GM18519 (cell line): ENCODE measurements at regions not wholly inside any gene's neighbourhood (a gene's known extent, or its start where the extent isn't known, plus 50 kb on each side); places are given as distances from the start of the nearest gene placed in this dataset.

Experiments
- ATAC-seq: cut with Tn5 transposase; IDR thresholded peaks from one replicate; pipeline ENCODE4 v1.9.1; 2021; ENCODE audit warnings: mild to moderate bottlenecking, moderate library complexity; ENCODE audit not compliant: unreplicated experiment, low FRiP score

DNA sequence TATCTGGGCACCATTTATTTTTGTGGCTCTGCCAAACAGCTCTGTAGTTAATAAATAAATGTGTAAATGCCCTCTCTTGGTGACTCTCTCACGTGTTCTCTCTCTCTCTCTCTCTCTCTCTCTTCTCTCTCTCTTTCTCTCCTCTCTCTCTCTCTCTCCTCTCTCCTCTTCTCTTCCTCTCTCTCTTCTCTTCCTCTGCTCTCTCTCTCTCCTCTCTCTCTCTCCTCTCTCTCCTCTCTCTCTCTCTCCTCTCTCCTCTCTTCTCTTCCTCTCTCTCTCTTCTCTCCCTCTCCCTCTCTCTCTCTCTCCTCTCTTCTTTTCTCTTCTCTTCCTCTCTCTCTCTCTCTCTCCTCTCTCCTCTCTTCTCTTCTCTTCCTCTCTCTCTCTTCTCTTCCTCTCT lies 145.8 kb upstream of the TMEM72 start:
- ATAC-seq = no peak

- no peak for ATAC-seq
These were observed 144.5 kb upstream of the TMEM72 start for GRCh38 chr10:44766631-44767030.

- no peak for ATAC-seq
These were observed 141.7 kb upstream of the TMEM72 start for GRCh38 chr10:44769450-44769849.

GRCh38 chr10:44771233-44771995 lies 139.7 kb upstream of the TMEM72 start:
- ATAC-seq = no peak

GRCh38 chr10:44773565-44773964 lies 137.6 kb upstream of the TMEM72 start:
- ATAC-seq = no peak

- no peak for ATAC-seq
These were observed 136.3 kb upstream of the TMEM72 start for GRCh38 chr10:44774676-44775401.

- no peak for ATAC-seq
These were observed 135.8 kb upstream of the TMEM72 start for GRCh38 chr10:44775402-44775741.

DNA sequence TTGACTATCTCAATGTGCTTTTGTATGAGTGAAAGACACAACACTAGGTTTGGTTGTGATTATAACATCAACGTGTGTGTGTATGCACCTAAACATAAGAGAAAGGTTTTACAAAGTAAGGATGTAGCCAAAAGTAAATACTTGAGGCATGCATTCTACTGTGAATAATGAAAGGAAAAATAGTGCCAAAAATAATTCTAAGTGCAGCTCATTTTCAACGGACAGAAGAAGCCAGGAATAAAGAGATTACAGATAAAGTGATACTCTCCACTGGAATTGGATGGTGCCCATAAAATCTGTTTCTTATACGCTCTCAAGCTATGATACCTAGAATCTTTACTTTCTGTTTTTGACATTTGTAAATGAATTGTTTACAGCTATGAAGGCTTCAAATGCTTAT lies 135.0 kb upstream of the TMEM72 start:
- ATAC-seq = no peak

GRCh38 chr10:44779511-44779910 lies 131.6 kb upstream of the TMEM72 start:
- ATAC-seq = no peak

- no peak for ATAC-seq
These were observed 130.7 kb upstream of the TMEM72 start for GRCh38 chr10:44780426-44780825.

- ATAC-seq = no peak
These were observed 130.0 kb upstream of the TMEM72 start for GRCh38 chr10:44781131-44781530.

- no peak for ATAC-seq
These were observed 124.8 kb upstream of the TMEM72 start for GRCh38 chr10:44786286-44786850.

- no peak for ATAC-seq
These were observed 123.6 kb upstream of the TMEM72 start for GRCh38 chr10:44787480-44788075.

DNA sequence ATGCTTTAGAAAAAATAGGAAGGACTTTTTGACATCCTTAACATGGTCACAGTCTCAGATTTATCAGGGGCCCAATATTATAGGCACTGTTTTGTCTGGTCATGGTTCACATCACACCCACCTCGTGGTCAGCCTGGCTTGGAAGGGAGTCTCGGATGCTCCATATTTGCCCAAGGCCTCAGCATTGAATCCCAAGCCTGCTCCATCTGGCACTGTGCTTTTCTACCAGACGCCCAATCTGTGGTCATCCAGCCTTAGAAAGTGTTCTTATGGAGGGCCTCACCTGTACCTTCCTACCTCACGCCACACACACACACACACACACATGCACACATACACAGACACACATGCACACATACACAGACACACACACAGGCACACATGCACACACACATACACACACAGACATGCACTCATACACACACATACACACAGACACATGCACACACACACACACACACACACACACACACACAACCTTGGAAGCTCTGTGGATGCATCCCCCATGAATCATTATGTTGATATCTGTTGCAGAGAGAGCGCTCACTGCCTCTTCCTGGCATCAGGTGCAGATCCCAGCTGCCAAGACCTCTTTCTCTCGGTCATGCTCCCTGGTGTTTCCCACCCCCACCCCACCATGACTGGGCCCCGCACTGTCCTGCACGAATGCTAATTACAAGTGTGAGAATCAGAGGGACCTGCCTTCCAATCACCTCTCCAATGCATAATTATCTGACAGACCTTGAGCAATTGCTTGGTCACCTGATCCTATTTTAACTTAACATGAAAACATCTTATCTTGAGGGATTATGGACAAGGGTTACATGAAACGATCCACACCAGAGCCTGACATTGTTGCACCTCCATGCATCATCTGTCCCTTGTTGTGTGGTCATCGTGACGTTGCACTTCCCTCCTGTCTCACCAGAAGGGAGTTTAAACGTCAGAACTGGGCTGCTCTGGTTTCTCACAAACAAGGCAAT lies 122.7 kb upstream of the TMEM72 start:
- ATAC-seq = no peak

GRCh38 chr10:44792119-44792775 lies 118.9 kb upstream of the TMEM72 start:
- no peak for ATAC-seq

DNA sequence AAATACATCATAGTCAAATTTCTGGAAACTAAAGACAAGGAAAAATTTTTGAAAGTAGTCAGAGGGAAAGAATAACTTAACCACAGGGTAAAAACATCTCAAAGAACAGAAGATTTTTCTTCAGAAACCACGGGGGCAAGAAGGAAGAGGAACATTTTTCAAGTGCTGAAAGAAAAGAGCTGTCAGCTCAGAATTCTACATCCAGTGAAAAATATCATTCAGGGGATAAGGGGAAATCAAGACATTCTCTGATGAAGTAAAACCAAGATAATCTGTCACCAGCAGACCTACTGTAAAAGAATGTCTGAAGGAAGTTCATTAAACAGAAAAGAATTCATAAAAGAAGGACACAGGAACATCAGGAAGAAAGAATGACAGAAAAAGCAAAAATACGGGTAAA lies 111.2 kb upstream of the TMEM72 start:
- no peak for ATAC-seq

DNA sequence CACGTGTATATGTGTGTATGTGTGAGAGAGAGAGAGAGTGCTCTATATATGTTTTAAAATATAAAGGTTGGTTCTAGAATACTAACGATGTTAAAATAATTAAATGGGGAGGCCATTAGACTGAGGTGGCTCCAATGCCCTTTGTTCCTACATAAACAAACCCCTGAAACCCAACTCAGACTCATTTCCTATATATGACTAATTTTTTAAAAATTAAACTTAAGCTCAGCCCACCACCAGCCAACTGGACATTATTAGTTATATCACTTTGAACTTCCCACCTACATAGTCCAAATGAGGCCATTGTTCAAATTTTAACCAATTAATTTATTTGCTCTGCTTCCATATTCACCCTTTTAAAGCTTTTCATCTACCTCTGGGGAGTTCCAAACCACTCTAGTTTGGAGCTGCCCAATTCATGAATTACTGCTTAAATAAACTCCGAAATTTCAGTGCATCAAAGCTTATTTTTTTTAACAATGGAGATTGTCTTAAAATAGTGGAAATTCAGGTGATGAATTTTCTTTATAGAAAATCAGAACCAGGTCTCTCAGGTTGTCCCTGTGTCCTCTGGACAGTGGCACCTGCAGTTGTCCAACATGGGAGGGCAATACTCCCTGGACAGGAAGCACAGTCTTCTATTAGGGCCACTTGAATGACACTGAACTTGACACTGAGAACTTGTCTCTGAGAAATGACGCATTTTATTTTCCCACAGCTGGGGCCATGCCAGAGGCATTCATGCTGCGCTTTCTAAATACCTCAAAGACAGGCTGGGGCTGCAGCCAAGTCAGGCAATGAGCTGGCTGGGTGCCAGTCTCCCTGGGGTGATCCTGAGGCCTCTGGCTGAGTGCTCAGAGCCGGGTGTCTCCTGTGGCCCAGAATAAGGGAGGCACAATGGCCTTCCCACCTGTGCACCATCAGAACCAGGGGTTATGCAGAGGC lies 109.5 kb upstream of the TMEM72 start:
- no peak for ATAC-seq

DNA sequence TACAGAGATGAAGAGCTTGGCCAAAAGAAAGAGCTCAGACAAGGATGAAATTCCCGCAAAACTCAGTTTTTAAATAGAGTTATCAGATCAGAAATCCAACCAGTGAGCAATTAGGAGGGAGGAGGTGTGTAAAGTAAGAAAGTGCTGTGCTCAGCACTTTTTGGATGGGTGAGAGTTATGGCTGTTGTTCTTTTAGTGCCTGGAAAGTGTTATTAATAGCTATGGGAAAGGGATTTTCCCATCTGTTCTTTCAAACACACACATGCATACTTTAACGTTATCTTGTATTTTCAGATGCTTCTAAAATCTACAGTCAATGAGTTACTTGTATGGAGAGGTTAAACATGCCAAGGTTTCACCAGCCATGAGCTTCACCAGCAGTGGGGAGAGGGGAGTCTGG lies 107.3 kb upstream of the TMEM72 start:
- ATAC-seq = no peak

DNA sequence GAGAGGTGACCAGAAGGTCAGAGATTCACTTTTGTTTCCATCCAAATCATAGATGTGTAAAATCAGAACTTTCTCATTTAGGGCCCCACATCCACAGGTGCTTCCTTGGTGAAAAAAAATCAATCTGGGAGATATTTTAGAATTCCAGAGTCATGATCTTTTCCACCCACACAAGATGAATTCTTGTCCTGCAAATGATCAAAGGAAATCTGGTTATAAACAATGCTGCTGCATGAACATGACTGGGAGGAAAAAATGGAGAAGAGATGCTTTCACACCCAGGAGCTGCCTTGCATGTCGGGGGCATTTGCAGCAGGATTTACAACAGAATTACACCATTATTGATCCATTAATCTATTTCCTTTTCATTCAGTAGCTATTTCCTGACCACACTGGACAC lies 106.5 kb upstream of the TMEM72 start:
- no peak for ATAC-seq
